Amniotic stem cell (primary cell): ENCODE measurements at regions not wholly inside any gene's neighbourhood (a gene's known extent, or its start where the extent isn't known, plus 50 kb on each side); places are given as distances from the start of the nearest gene placed in this dataset.
"Not testable (repeated sequence)": the region's sequence is repeated elsewhere in the genome, so short reads cannot be mapped to it uniquely, and the experiment has no call there.

Source experiments
- DNase-seq: peaks from one replicate; lab custom pipeline; 2025; lab: John Stamatoyannopoulos, UW

DNA sequence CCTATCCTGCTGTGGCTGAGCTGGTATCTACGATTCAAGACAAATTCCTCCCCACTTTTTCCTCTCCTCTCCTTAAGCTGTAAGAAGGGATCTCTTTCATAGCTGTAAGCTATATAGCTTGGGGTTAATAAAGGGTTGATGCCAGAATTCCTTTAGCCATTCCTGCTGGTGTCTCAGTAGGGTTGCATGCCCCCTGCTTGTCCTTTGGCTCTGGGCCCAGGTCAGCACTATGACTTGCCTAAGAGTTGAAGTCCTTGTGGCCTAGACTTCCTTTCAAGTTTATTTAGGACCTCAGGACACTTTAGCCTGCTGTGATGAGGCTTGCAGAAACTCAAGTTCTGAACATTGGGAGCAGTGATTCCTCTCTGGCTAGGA is 270.0 kb downstream of the AMY1C start:
- DNase-seq, result no peak

DNA sequence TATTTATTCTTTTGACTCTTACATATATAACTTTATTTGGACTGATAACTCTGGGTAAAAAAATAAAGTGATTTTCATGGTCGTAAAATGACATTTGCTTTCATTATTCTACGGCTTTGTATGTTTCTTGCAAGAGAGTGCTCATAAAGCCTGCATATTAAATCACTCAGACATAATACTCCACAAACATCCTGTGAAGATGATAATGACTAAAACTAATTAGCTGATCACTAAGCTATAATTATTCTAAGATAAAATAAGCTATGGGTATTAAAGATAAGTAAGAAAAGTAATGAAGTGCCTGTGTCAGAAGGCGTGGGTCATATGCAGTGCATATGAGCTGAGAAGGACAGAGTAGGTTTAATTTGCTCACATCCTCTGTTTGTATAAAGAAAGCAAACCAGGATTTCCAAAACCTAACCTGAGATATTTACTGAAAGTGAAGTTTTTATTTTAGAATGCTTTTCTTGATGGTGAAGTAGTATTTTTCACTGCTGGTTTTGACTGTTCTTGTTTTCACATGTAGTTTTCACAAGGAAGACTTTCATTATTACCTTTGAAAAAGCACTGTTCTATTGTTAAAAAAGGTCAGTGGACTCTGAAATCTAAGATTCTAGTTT is 278.8 kb downstream of the AMY1C start:
- DNase-seq, result no peak

DNA sequence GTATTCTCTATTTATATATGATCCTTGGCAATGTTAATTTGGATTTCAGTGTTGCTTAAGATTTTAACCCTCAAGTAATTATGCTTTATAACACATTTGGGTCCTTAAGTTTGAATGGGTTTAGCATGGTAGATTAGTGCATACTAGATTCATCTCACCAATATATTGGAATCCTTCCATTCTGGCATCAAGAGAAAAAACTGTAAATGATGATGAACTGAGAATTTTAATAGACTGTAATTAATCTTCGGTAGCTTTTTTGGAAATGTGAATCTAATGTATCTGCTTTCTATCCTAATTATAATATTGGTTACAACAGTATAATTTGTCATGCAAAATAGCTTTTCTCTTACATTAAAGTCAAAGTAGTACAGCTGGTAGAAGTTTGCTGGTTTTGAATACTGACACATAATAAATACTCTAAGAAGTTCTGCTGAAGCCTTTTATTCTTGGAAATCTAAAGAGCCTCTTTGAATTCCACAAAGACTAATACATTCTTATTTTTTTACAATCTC is 279.8 kb downstream of the AMY1C start:
- DNase-seq, result no peak

DNA sequence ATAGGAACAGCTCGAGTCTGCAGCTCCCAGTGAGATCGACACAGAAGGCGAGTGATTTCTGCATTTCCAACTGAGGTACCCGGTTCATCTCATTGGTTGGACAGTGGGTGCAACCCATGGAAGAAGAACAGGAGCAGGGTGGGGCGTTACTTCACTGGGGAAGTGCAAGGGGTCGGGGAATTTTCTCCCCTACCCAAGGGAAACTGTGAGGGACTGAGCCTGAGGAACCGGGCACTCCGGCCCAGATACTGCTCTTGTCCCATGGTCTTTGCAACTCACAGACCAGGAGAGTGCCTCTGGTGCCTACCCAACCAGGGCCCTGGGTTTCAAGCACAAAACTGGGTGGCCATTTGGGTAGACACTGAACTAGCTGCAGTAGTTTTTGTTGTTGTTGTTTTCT is 307.1 kb downstream of the AMY1C start:
- DNase-seq, result no peak

DNA sequence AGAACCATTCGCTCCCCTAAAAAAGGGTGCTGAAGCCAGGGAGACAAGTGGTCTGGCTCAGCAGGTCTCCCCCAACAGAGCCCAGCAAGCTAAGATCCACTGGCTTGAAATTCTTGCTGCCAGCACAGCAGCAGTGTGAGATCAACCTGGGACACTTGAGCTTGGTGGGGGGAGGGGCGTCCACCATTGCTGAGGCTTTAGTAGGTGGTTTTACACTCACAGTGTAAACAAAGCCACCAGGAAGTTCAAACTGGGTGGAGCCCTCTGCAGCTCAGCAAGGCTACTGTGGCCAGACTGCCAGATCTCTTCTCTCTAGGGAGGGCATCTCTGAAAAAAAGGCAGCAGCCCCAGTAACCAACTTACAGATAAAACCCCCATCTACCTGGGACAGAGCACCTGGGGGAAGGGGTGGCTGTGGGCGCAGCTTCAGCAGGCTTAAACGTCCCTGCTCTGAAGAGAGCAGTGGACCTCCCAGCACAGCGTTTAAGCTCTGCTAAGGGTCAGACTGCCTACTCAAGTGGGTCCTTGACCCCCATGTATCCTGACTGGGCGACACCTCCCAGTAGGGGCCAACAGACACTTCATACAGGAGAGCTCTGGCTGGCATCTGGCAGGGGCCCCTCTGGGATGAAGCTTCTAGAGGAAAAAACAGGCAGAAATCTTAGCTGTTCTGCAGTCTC is 307.7 kb downstream of the AMY1C start:
- DNase-seq, result not testable (repeated sequence)

DNA sequence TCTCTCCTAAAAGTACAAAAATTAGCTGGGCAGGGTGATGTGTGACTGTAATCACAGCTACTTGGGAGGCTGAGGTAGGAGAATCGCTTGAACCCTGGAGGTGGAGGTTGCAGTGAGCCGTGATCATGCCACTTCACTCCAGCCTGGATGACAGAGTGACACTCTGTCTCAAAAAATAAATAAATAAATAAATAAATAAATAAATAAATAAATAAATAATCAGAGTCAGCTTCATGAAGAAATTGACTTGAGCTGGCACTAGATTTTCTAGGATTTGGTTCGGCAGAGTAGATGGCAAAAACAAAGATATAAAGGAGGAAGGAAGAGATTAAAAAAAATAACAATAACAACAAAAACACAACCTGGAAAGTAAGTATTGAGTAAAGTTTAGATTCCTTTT is 311.9 kb downstream of the AMY1C start:
- not testable (repeated sequence) for DNase-seq

DNA sequence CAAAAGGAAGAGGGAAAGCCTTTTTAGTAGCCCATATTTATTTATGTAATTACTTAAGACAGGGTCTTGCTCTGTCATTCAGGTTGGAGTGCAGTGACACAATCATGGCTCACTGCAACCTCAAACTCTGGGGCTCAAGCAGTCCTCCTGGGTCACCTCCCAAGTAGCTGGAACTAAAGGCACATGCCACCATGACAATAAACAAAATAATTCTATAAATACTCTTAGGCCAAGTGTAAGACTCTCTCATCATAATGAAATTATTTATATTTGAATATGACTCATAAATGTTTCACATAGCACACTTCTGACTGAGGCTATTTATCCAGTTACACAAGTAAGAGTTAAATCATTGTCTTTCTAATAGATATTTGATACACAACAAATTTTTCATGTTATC is 314.7 kb downstream of the AMY1C start:
- DNase-seq, result no peak

DNA sequence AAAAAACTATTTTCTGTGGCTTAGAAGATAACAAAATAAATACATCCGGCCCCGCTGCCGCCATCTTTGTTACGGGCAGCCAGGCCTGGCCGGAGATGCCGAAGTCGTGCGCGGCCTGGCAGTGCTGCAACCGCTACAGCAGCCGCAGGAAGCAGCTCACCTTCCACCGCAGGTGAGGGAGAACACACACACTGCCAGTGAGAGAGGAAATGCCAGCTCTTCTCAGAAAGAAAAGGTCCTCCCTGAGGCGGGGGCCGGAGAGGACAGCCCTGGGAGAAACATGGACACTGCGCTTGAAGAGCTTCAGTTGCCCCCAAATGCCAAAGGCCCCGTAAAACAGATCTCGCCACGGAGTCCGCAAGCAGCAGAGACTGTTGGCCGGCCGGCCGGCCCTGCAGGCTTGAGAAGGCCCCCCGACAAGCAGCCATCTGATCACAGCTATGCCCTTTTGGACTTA is 323.2 kb downstream of the AMY1C start:
- DNase-seq, result no peak

DNA sequence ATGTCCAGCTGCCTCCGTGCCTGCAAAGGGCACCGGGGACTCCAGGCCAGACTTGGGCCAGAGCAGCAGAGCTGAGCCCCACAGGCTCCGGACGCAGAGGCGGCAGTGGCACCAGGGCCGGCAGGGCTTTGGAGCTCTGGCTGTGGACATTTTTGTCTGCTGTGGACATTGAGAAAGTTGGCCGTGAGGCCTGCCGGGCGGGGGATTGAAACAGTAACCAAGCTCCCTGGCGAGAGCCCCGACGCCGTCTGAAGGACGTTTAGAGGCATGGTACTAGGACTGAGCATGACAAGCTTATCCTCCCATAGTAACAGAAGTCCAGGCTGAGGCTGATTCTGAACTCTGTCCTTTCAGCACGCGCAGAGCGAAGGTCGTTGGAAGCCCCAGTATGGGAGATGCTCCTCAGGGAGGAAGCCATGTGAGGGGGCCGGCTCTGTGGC is 323.8 kb downstream of the AMY1C start:
- no peak for DNase-seq

DNA sequence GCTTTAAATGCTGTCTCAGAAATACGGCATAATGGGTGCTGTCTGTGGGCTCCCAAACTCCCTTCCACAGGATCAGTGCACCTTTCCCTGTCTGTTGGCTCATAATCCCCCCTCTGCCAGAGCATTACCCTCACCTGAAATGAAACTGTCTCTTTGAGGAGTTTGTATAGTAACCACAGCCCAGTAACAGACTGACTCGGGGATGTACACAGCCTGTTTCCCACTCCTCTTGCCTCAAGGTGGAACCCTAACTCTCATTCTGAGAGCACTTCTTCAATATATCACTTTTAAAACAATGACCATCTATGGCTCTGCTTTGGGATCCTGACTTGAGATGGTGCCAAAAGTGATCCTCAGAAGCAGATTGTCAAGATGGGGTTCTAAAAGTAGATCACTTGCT is 332.5 kb downstream of the AMY1C start:
- DNase-seq, result no peak

DNA sequence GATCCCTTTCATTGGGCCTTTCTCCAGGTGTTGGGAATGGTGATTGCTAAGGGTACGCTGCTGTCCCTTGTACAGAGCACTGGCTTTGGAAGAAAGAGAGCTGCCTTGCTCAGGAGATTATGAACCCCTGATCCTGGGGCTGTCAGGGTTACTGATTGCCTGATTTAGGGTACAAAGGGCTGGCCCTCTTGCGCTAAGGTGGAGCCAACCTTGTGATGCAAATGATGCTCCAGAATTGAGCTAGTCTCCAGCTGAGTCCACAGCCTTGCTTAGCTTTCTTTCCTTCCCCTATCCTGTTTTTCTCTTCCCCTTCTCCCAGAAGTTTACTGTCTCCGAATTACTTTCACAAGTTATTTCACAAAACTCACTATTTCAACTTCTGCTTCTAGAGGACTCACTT is 334.7 kb downstream of the AMY1C start:
- no peak for DNase-seq

DNA sequence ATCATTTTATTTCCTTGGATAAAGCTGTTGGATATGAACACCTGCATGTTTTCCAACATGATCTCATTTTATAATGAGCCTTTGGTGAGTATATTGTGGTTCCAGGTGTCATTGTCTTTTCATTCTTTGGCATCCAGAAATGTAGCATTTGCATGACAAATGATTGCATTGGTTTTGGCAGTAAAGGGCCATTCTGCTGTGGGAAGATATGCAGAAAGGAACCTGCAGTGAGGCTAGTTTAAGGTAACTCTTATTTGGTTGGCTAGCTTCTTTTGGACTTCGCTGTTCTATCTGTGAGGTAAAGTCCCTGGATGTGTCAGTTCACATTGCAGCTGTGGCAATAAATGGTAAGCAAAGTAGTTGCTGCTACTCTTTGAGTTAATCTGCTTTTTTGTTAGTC is 343.0 kb downstream of the AMY1C start:
- DNase-seq, result no peak

DNA sequence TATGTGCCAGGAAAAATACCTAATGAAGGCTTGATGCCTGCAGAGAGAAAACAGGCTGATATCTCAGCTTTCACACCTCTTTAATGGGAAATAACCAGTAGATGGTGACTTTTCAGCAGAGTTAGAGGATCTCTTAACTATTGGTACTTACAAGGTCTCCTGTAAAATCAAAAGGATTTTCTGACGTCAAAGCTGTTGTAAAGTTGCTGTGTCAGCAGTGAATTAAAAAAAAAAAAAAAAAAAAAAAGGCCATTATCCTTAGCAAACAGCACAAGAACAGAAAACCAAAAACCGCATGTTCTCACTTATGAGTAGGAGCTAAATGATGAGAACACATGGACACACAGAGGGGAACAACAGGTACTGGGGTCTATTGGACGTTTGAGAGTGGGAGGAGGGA is 349.1 kb downstream of the AMY1C start:
- no peak for DNase-seq

DNA sequence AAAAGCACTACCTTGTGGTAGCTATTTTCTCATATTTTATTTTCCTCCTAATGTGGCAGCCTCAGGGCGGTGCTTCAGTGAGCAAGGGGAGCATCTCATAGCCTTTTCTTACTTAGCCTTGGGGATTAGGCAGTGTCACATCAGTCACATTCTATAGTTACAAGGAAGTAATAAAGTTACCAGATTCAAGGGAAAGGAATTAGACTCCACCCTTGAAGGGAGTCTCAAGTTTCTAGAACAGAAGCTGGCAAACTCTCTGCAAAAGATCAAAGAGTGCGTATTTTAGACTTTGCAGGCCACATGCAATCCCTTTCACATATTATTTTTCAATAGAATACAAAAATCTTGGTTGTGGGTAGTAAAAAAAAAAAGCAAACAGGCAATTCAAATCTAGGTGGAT is 350.4 kb downstream of the AMY1C start:
- no peak for DNase-seq

DNA sequence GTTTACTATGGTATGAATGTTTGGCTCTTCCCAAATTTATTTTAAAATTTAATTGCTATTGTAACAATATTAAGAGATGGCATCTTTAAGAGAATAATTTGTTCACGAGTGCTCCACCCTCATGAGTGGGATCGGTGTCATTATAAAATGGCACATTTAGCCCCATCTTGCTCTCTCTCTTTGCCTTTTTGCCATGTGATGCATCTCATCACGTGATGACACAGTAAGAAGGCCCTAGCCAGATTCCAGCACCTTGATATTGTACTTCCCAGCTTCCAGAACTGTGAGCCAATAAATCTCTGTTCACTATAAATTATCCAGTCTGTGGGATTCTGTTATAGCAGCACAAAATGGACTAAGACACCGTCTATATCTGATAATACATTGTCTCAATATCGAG is 355.8 kb downstream of the AMY1C start:
- DNase-seq, result no peak

DNA sequence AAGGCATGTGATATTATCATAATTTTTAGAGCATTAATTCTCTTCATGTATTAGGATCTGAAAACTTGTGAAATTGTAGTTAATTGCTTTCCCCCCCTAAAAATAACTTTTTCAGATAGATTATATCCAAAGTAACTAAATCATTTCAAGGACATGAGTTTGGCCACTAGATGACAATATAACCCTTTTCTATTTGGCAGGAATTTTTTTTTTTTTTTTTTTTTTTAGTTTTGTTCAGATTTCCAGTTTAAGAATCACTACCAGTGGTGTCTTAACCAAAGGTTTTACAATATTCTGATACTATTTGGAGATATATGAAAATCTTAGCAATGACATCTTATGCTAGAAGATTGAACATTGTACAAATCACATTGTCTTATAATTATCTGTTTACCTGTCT is 370.8 kb downstream of the AMY1C start:
- DNase-seq, result no peak

DNA sequence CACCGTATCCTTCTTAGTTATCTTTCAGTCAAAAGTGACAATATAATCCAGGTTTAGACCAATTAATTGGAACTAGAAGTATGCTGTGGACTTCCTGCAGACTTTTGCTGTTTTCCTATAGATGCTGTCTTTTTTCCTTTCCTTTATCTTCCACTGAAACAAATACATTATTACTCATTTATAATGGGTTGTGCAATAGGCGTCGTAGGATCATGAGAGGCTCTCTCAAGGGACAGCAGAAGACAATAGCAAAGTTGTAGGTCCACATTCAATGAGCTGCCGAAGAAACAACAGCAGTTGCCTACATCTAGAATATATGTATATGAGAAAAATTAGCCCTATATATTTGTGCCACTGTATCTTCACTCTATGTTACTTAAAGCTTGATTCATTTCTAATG is 371.6 kb downstream of the AMY1C start:
- no peak for DNase-seq

DNA sequence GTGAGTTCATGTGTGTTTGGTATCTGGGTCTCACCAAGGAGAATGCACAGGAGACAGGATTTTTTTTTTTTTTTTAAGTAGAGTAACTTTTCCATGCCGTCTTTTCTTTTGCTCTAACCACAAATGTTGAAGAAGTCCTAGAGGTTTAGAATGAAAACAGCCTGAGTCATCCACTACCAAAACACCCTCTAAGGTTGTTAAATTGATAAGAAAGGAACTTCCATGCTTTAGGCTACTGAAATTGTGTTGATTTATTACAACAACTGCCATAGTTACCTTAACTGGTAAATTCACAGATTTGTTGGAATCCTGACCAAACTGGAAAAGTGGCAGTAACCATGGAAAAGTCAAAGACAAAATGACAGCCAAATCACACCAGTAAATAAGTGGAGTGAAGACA is 375.6 kb downstream of the AMY1C start:
- DNase-seq, result no peak

DNA sequence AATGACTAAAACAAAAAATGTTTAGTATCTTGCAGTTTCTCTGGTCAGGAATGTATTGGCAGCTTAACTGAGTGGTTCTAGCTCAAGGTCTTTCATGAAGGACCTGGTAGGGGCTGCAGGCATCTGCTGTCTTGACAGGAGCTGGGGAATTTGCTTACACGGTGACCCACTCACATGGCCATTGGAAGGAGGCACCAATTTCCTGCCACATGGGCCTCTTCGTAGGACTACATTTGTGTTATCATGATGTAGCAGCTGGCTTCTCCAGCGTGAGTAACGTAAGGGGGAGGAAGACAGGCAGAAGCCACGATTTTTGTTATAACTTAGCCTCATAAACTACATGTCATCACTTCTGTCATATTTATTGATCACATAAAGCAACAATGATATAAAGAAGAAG is 376.3 kb downstream of the AMY1C start:
- no peak for DNase-seq

DNA sequence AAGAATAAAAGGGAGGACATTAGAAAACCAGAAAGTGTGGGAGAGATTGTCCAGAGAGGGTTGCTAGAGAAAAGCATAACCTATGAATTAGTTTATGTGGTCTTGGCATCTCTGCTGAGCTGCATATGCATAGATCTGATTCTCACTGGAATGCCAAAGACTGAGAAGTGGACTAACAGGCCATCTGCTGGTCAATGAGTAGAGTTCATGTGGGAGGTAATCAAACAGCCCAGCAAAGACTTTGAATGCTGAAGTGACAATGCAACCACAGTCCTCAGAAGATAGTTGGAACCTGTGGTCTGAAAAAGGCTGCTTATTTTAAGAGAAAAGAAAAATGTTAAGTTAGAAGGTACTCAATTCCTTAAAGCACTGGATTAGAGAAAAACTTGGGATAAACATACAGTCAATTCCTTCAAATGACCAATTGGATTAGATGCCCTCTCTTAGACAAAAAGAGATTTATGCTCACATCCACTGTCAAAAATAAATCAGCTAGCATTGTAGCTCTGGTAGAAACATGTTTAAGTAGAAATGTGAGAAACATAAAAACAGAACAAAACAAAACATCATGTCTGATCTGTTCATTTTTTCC is 382.8 kb downstream of the AMY1C start:
- no peak for DNase-seq

DNA sequence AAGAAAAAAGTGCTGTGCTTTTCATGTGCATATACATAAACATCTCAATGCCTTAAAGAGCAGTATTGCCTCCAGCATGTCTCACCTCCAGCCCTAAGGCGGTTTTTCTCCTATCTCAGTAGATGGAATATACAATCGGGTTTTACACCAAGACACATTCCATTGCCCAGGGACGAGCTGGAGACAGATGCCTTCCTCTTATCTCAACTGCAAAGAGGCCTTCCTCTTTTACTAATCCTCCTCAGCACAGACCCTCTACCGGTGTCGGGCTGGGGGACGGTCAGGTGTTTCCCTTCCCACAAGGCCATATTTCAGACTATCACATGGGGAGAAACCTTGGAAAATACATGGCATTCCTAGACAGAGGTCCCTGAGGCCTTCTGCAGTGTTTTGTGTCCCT is 385.3 kb downstream of the AMY1C start:
- DNase-seq, result not testable (repeated sequence)

DNA sequence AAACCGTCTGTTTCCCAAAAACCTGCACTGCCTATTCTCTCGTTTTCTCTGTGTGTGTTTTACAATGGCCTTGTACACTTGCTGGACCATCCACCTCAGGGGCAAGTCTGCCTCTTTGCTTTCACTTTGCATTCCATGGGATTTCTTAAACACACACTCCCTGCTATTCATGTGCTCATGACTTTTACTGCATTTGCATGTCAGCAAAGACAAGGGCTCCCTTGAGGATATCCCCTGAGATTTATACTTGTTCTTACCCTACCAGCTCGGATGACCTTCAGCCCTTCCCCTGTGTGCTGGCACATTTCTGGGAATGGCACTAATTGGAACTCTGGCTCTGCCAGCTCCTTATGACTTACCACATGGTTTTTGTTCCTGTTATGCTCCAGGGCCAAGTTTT is 386.9 kb downstream of the AMY1C start:
- no peak for DNase-seq

DNA sequence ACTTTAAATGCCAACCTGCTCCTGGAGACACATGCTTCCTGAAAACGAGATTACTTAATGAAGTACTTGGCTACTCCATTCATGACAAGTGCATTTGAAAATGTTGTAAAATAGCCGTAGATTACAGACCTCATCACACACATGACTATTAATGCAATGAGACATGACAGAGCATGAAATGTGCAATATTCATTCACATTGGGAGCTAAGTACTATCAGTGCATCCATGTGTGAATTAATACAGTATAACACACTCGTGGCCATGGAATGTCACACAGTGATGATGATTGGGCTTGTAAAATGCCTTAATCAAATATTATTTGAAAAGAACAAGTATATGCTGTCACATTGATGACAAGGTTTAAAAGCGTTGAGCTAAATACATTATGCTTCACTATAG is 407.0 kb downstream of the AMY1C start:
- no peak for DNase-seq
